SK-N-SH (cell line): ENCODE measurements at regions not wholly inside any gene's neighbourhood (a gene's known extent, or its start where the extent isn't known, plus 50 kb on each side); places are given as distances from the start of the nearest gene placed in this dataset.

Experiments used
- FOSL2 ChIP-seq: IDR thresholded peaks from 2 replicates; pipeline ENCODE4 v1.4.0; 2012; ENCODE audit warnings: low read depth, mild to moderate bottlenecking, moderate library complexity, borderline replicate concordance
- GATA2 ChIP-seq: sonication (generic); formaldehyde crosslinking; IDR thresholded peaks from 2 replicates; pipeline ENCODE4 v1.5.0; 2020; ENCODE audit warnings: mild to moderate bottlenecking, missing genetic modification reagents
- NFIC ChIP-seq: IDR thresholded peaks from 2 replicates; pipeline ENCODE4 v1.4.0; 2012; ENCODE audit warnings: borderline replicate concordance
- POLR2AphosphoS5 ChIP-seq: IDR thresholded peaks from 2 replicates; pipeline ENCODE4 v1.6.1; 2012; ENCODE audit warnings: low read depth, low read length
- SIN3A ChIP-seq: IDR thresholded peaks from 2 replicates; pipeline ENCODE4 v1.6.1; 2012; ENCODE audit warnings: low read depth, mild to moderate bottlenecking, low read length, moderate library complexity, borderline replicate concordance
- SMC3 ChIP-seq: IDR thresholded peaks from 2 replicates; pipeline ENCODE4 v1.6.1; 2012; ENCODE audit warnings: low read depth, low read length, improper control_type of control experiment
- TAF1 ChIP-seq: IDR thresholded peaks from 2 replicates; pipeline ENCODE4 v1.6.1; 2012; ENCODE audit warnings: low read depth, mild to moderate bottlenecking, low read length, moderate library complexity, borderline replicate concordance
- YY1 ChIP-seq: IDR thresholded peaks from 2 replicates; pipeline ENCODE4 v1.4.0; 2012; ENCODE audit warnings: low read depth, mild to moderate bottlenecking
- TF ChIP-seq, protein P1 (sequence below): fragments of 200-600 bp; sonication (generic); IDR thresholded peaks from 2 replicates; pipeline ENCODE4 v1.6.1; 2017; ENCODE audit warnings: antibody characterized with exemption, mild to moderate bottlenecking, moderate library complexity
- TF ChIP-seq, protein P2 (sequence below): IDR thresholded peaks from 2 replicates; pipeline ENCODE4 v1.4.0; 2012; ENCODE audit warnings: low read depth
- TF ChIP-seq, protein P3 (sequence below): IDR thresholded peaks from 2 replicates; pipeline ENCODE4 v1.6.1; 2012; ENCODE audit warnings: mild to moderate bottlenecking, low read depth, low read length, moderate library complexity

DNA sequence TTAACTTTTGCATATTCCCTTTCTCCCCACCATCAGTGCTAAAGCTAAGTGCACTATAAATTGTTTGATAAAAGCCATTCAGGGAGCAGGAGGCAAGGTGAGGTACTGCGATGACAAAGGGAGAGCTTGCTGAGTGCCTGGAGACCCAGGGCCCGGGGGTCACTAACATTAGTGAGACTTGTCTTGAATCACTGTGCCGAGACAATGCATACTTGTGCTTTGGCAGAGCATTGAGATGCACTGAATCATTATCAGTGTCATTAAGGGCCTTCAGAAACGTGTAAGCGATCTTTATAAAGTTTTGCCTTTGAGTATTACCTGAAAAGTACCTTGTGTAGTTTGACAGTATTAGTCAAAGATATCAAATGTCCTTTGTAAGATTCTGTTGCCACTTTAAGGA is 447.5 kb downstream of the PCNX1 start:
- TF ChIP-seq TAF1, result no peak
- TF ChIP-seq, protein P1, sequence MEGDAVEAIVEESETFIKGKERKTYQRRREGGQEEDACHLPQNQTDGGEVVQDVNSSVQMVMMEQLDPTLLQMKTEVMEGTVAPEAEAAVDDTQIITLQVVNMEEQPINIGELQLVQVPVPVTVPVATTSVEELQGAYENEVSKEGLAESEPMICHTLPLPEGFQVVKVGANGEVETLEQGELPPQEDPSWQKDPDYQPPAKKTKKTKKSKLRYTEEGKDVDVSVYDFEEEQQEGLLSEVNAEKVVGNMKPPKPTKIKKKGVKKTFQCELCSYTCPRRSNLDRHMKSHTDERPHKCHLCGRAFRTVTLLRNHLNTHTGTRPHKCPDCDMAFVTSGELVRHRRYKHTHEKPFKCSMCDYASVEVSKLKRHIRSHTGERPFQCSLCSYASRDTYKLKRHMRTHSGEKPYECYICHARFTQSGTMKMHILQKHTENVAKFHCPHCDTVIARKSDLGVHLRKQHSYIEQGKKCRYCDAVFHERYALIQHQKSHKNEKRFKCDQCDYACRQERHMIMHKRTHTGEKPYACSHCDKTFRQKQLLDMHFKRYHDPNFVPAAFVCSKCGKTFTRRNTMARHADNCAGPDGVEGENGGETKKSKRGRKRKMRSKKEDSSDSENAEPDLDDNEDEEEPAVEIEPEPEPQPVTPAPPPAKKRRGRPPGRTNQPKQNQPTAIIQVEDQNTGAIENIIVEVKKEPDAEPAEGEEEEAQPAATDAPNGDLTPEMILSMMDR, result no peak
- TF ChIP-seq POLR2AphosphoS5, result no peak
- no peak for TF ChIP-seq YY1
- TF ChIP-seq, protein P2, sequence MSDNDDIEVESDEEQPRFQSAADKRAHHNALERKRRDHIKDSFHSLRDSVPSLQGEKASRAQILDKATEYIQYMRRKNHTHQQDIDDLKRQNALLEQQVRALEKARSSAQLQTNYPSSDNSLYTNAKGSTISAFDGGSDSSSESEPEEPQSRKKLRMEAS, result no peak
- TF ChIP-seq SIN3A, result no peak
- TF ChIP-seq, protein P3, sequence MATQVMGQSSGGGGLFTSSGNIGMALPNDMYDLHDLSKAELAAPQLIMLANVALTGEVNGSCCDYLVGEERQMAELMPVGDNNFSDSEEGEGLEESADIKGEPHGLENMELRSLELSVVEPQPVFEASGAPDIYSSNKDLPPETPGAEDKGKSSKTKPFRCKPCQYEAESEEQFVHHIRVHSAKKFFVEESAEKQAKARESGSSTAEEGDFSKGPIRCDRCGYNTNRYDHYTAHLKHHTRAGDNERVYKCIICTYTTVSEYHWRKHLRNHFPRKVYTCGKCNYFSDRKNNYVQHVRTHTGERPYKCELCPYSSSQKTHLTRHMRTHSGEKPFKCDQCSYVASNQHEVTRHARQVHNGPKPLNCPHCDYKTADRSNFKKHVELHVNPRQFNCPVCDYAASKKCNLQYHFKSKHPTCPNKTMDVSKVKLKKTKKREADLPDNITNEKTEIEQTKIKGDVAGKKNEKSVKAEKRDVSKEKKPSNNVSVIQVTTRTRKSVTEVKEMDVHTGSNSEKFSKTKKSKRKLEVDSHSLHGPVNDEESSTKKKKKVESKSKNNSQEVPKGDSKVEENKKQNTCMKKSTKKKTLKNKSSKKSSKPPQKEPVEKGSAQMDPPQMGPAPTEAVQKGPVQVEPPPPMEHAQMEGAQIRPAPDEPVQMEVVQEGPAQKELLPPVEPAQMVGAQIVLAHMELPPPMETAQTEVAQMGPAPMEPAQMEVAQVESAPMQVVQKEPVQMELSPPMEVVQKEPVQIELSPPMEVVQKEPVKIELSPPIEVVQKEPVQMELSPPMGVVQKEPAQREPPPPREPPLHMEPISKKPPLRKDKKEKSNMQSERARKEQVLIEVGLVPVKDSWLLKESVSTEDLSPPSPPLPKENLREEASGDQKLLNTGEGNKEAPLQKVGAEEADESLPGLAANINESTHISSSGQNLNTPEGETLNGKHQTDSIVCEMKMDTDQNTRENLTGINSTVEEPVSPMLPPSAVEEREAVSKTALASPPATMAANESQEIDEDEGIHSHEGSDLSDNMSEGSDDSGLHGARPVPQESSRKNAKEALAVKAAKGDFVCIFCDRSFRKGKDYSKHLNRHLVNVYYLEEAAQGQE, result no peak
- TF ChIP-seq NFIC, result no peak
- no peak for TF ChIP-seq SMC3
- TF ChIP-seq FOSL2, result no peak
- no peak for TF ChIP-seq GATA2 (CRISPR knock-in tag)
